PC-9 (cell line): ENCODE measurements at regions not wholly inside any gene's neighbourhood (a gene's known extent, or its start where the extent isn't known, plus 50 kb on each side); places are given as distances from the start of the nearest gene placed in this dataset.

Experiments used
- CTCF ChIP-seq: fragments of 200-600 bp; sonication (generic); conservative IDR thresholded peaks from 2 replicates; pipeline ENCODE4 v1.6.1; 2017; ENCODE audit warnings: mixed run types, antibody characterized with exemption, mild to moderate bottlenecking, moderate library complexity
- EZH2 ChIP-seq: fragments of 200-600 bp; sonication (generic); IDR thresholded peaks from 2 replicates; pipeline ENCODE4 v1.8.0; 2017; ENCODE audit warnings: antibody characterized with exemption, low read depth

- TF ChIP-seq CTCF (no peak), EZH2 (no peak)
Observed at GRCh38 chr2:155846259-155846658, 486.3 kb downstream of the NR4A2 start.
